ENCODE measurements at regions not wholly inside any gene's neighbourhood (a gene's known extent, or its start where the extent isn't known, plus 50 kb on each side); places are given as distances from the start of the nearest gene placed in this dataset.

DNA sequence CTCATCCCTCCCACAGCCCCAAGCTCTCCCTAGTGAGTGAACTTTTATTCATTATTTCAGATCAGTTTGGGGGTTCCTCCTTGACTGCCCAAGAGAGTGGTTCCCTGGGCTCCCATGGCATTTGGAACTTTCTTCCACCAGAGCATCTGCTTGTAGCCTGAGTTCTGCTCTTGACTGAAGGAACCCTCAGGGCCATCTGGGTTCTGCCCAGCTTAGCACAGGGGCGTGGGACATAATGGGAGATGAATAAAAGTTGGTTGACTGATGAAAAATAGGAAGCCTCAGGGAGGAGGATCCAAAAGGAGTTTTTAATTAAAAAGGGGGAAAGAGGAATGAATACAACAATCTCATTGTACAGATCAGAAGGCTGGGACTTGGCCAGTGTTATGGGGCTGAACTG, 73.4 kb downstream of the CYTL1 start:
- TF ChIP-seq KLF17 (tag by site-specific recombination; IDR thresholded peaks at IDR 0.05): no peak
- TF ChIP-seq ZNF350 (tag by site-specific recombination; IDR thresholded peaks at IDR 0.05): no peak
- no peak for TF ChIP-seq CTCF (tag by site-specific recombination; IDR thresholded peaks at IDR 0.05)
- no peak for TF ChIP-seq ZNF580 (tag by site-specific recombination; IDR thresholded peaks at IDR 0.05)
- TF ChIP-seq OVOL3 (tag by site-specific recombination; IDR thresholded peaks at IDR 0.05): no peak
- TF ChIP-seq MYNN (tag by site-specific recombination; IDR thresholded peaks at IDR 0.05; ENCODE audit: borderline replicate concordance): no peak
- TF ChIP-seq ZNF639 (tag by site-specific recombination; IDR thresholded peaks at IDR 0.05): no peak
- TF ChIP-seq, protein P1, sequence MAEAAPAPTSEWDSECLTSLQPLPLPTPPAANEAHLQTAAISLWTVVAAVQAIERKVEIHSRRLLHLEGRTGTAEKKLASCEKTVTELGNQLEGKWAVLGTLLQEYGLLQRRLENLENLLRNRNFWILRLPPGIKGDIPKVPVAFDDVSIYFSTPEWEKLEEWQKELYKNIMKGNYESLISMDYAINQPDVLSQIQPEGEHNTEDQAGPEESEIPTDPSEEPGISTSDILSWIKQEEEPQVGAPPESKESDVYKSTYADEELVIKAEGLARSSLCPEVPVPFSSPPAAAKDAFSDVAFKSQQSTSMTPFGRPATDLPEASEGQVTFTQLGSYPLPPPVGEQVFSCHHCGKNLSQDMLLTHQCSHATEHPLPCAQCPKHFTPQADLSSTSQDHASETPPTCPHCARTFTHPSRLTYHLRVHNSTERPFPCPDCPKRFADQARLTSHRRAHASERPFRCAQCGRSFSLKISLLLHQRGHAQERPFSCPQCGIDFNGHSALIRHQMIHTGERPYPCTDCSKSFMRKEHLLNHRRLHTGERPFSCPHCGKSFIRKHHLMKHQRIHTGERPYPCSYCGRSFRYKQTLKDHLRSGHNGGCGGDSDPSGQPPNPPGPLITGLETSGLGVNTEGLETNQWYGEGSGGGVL (tag by site-specific recombination; IDR thresholded peaks at IDR 0.05): no peak
- TF ChIP-seq ZNF174 (tag by site-specific recombination; IDR thresholded peaks at IDR 0.05): no peak
